GM23338 (cell line): ENCODE measurements at regions not wholly inside any gene's neighbourhood (a gene's known extent, or its start where the extent isn't known, plus 50 kb on each side); places are given as distances from the start of the nearest gene placed in this dataset.

Source experiments
- ATAC-seq: fragments of 200-7000 bp; cut with Tn5 transposase; 3 replicates; pipeline ENCODE4 v1.9.1; 2020
- DNase-seq: peaks from one replicate; pipeline ENCODE4 v3.0.0-alpha.2; 2015; ENCODE audit warnings: low spot score
- H2AFZ ChIP-seq: fragments of 200-600 bp; sonication (generic); 2 replicates; pipeline ENCODE4 v1.8.0; 2016; ENCODE audit warnings: antibody characterized with exemption, mild to moderate bottlenecking, moderate library complexity
- H3F3A ChIP-seq: fragments of 200-600 bp; sonication (generic); replicated peaks from 2 replicates; pipeline ENCODE4 v1.8.0; 2017; ENCODE audit warnings: antibody characterized with exemption, mixed run types, low read depth
- H3K27ac ChIP-seq: fragments of 200-600 bp; sonication (generic); 2 replicates; pipeline ENCODE4 v1.6.1; 2016; ENCODE audit warnings: low read depth
- H3K27me3 ChIP-seq: fragments of 200-600 bp; sonication (generic); 2 replicates; pipeline ENCODE4 v1.8.0; 2016; ENCODE audit warnings: mild to moderate bottlenecking, mixed run types, moderate library complexity; ENCODE audit not compliant: insufficient read depth
- H3K36me3 ChIP-seq: fragments of 200-600 bp; sonication (generic); 2 replicates; pipeline ENCODE4 v1.8.0; 2016; ENCODE audit warnings: mild to moderate bottlenecking; ENCODE audit not compliant: insufficient read depth
- H3K4me1 ChIP-seq: fragments of 200-600 bp; sonication (generic); 2 replicates; pipeline ENCODE4 v1.8.0; 2016; ENCODE audit warnings: mild to moderate bottlenecking, moderate library complexity; ENCODE audit not compliant: insufficient read depth
- H3K4me2 ChIP-seq: fragments of 200-600 bp; sonication (generic); 2 replicates; pipeline ENCODE4 v1.7.1; 2017; ENCODE audit warnings: mixed run types
- H3K4me3 ChIP-seq: fragments of 200-600 bp; sonication (generic); 2 replicates; pipeline ENCODE4 v1.6.1; 2016; ENCODE audit warnings: mixed run types
- H3K79me2 ChIP-seq: fragments of 200-600 bp; sonication (generic); replicated peaks from 2 replicates; pipeline ENCODE4 v1.8.0; 2017; ENCODE audit warnings: mild to moderate bottlenecking; ENCODE audit not compliant: insufficient read depth
- H3K9me2 ChIP-seq: fragments of 200-600 bp; sonication (generic); 2 replicates; pipeline ENCODE4 v1.8.0; 2017; ENCODE audit not compliant: insufficient read depth
- H4K20me1 ChIP-seq: fragments of 200-600 bp; sonication (generic); replicated peaks from 2 replicates; pipeline ENCODE4 v1.8.0; 2017; ENCODE audit warnings: mild to moderate bottlenecking; ENCODE audit not compliant: insufficient read depth
- H3K27ac Mint-ChIP-seq: 2 replicates; pipeline ENCODE4 v1.8.0; 2020; ENCODE audit warnings: inconsistent platforms, mild to moderate bottlenecking, moderate library complexity, mixed read lengths
- H3K27me3 Mint-ChIP-seq: 3 replicates; pipeline ENCODE4 v1.8.0; 2022; ENCODE audit warnings: low read depth, mild to moderate bottlenecking, moderate library complexity, mixed read lengths, inconsistent platforms; ENCODE audit not compliant: insufficient read depth, poor library complexity
- H3K36me3 Mint-ChIP-seq: 3 replicates; pipeline ENCODE4 v1.8.0; 2021; ENCODE audit warnings: low read depth, mild to moderate bottlenecking, inconsistent platforms, moderate library complexity, mixed read lengths
- H3K4me1 Mint-ChIP-seq: 3 replicates; pipeline ENCODE4 v1.8.0; 2020; ENCODE audit warnings: mild to moderate bottlenecking, inconsistent platforms, mixed read lengths
- H3K4me3 Mint-ChIP-seq: 3 replicates; pipeline ENCODE4 v1.8.0; 2021; ENCODE audit warnings: moderate library complexity, mild to moderate bottlenecking, inconsistent platforms, mixed read lengths
- H3K9me3 Mint-ChIP-seq: 3 replicates; pipeline ENCODE4 v1.8.0; 2020; ENCODE audit warnings: moderate library complexity, mild to moderate bottlenecking, inconsistent platforms, mixed read lengths
- CREB1 ChIP-seq: fragments of 250-450 bp; sonication (Bioruptor Pico); IDR thresholded peaks from 2 replicates; pipeline ENCODE4 v1.5.0; 2020; ENCODE audit warnings: low read depth, mild to moderate bottlenecking, moderate library complexity
- CTCF ChIP-seq, 2 experiments: fragments of 200-600 bp in 1 of 2; sonication (generic) in 1 of 2; conservative IDR thresholded peaks; 2 replicates each; pipeline versions ENCODE4 v1.5.1 to v1.6.1; 2016 to 2017; ENCODE audit warnings: antibody characterized with exemption in 2 of 2, low read depth in 2 of 2, mild to moderate bottlenecking in 2 of 2, moderate library complexity in 1 of 2
- ETS1 ChIP-seq: IDR thresholded peaks from 2 replicates; pipeline ENCODE4 v1.6.1; 2016; ENCODE audit warnings: antibody characterized with exemption
- EZH2 ChIP-seq: fragments of 200-600 bp; sonication (generic); IDR thresholded peaks from one replicate; pipeline ENCODE4 v1.8.0; 2017; ENCODE audit warnings: antibody characterized with exemption, mild to moderate bottlenecking, low read depth; ENCODE audit not compliant: unreplicated experiment
- EZH2phosphoT487 ChIP-seq: fragments of 200-600 bp; sonication (generic); IDR thresholded peaks from one replicate; pipeline ENCODE4 v1.8.1; 2018; ENCODE audit warnings: antibody characterized with exemption; ENCODE audit not compliant: unreplicated experiment
- JUNB ChIP-seq: IDR thresholded peaks from one replicate; pipeline ENCODE4 v1.6.1; 2016; ENCODE audit warnings: antibody characterized with exemption; ENCODE audit not compliant: unreplicated experiment
- NANOG ChIP-seq: IDR thresholded peaks from 2 replicates; pipeline ENCODE4 v1.6.1; 2016; ENCODE audit warnings: antibody characterized with exemption, borderline replicate concordance
- POLR2AphosphoS5 ChIP-seq: IDR thresholded peaks from 2 replicates; pipeline ENCODE4 v1.6.1; 2016; ENCODE audit warnings: antibody characterized with exemption, low read depth
- REST ChIP-seq: IDR thresholded peaks from one replicate; pipeline ENCODE4 v1.6.1; 2018; ENCODE audit warnings: antibody characterized with exemption; ENCODE audit not compliant: unreplicated experiment
- STAT1 ChIP-seq: IDR thresholded peaks from one replicate; pipeline ENCODE4 v1.6.1; 2016; ENCODE audit warnings: antibody characterized with exemption; ENCODE audit not compliant: unreplicated experiment
- ZNF114 ChIP-seq: fragments of 250-450 bp; sonication (Bioruptor Pico); IDR thresholded peaks from 2 replicates; pipeline ENCODE4 v1.5.0; 2020; ENCODE audit warnings: mild to moderate bottlenecking, moderate library complexity
- ZNF331 ChIP-seq: fragments of 250-450 bp; sonication (Bioruptor Pico); IDR thresholded peaks from 2 replicates; pipeline ENCODE4 v1.5.0; 2020; ENCODE audit warnings: low read depth, mild to moderate bottlenecking, moderate library complexity
- ZNF462 ChIP-seq: fragments of 250-450 bp; sonication (Bioruptor Pico); IDR thresholded peaks from 2 replicates; pipeline ENCODE4 v1.5.0; 2020; ENCODE audit warnings: mild to moderate bottlenecking, moderate library complexity

GRCh38 chr4:54427826-54428225, 198.7 kb downstream of the PDGFRA start:
- TF ChIP-seq REST = no peak
- no peak for TF ChIP-seq STAT1
- no peak for TF ChIP-seq CTCF (conservative IDR thresholded peaks at IDR 0.05; ENCODE audit: low read depth in 2 of 2)
- TF ChIP-seq EZH2 = no peak
- TF ChIP-seq JUNB = no peak
- TF ChIP-seq ZNF331 (CRISPR knock-in tag) = no peak
- no peak for TF ChIP-seq ETS1
- no peak for TF ChIP-seq CREB1 (CRISPR knock-in tag)
- TF ChIP-seq NANOG = no peak
- no peak for TF ChIP-seq POLR2AphosphoS5
- TF ChIP-seq ZNF114 (CRISPR knock-in tag) = no peak
- no peak for TF ChIP-seq ZNF462 (CRISPR knock-in tag)
- TF ChIP-seq EZH2phosphoT487 = no peak
- Histone ChIP-seq H3K9me2 (0 out of 2 replicates have a peak, but pooled peaks cover 3% of the 10 kb centered on the region), H2AFZ (no peak overlapping the region), H3K36me3 (no peaks in the 10 kb centered on the region), H4K20me1 (no peaks in the 10 kb centered on the region), H3K27ac (no peak overlapping the region), H3K4me2 (no peak overlapping the region), H3K27me3 (no peaks in the 10 kb centered on the region), H3K4me1 (no peaks in the 10 kb centered on the region), H3K79me2 (no peaks in the 10 kb centered on the region), H3K4me3 (no peak overlapping the region), H3F3A (no peaks in the 10 kb centered on the region)
- no peak overlapping the region for H3K4me3 Mint-ChIP-seq
- DNase-seq (no peak), ATAC-seq (no peak)
- H3K36me3 Mint-ChIP-seq = no peaks in the 10 kb centered on the region
- no peaks in the 10 kb centered on the region for H3K9me3 Mint-ChIP-seq
- H3K27ac Mint-ChIP-seq = no peak overlapping the region
- no peaks in the 10 kb centered on the region for H3K27me3 Mint-ChIP-seq
- peaks cover 8% of the 10 kb centered on the region; the same call in 2 of the 3 replicates for H3K4me1 Mint-ChIP-seq
